A673 (cell line): ENCODE measurements at regions not wholly inside any gene's neighbourhood (a gene's known extent, or its start where the extent isn't known, plus 50 kb on each side); places are given as distances from the start of the nearest gene placed in this dataset.

Experiments used
- BruUV-seq: library from RNA; stranded (reverse); fragments of 400-500 nt; replicated peaks from 2 replicates; lab custom pipeline; 2021; lab: Mats Ljungman, UMichigan
- CTCF ChIA-PET: fragments of 300-600 bp; sonication (Branson Sonifier 250); formaldehyde crosslinking; loops from one replicate; lab custom pipeline; 2022; ENCODE audit warnings: antibody characterized with exemption; lab: Charles Lee
- POLR2A ChIA-PET: fragments of 300-600 bp; sonication (Branson Sonifier 250); formaldehyde crosslinking; loops from one replicate; lab custom pipeline; 2022; ENCODE audit warnings: antibody characterized with exemption; ENCODE audit not compliant: low non-redundant PET; lab: Charles Lee
- DNase-seq: peaks from one replicate; pipeline ENCODE4 v3.0.0-alpha.2; 2015; ENCODE audit warnings: low spot score
- H3K27ac ChIP-seq: fragments of 200-600 bp; sonication (generic); 2 replicates; pipeline ENCODE4 v1.5.1; 2016; ENCODE audit warnings: mixed run types, low read depth, mild to moderate bottlenecking, mixed read lengths, antibody characterized with exemption, low read length; ENCODE audit not compliant: poor library complexity, severe bottlenecking
- H3K27me3 ChIP-seq: fragments of 200-600 bp; sonication (generic); replicated peaks from 2 replicates; pipeline ENCODE4 v1.6.1; 2017; ENCODE audit warnings: mixed run types, low read depth, mild to moderate bottlenecking, mixed read lengths, antibody characterized with exemption, low read length; ENCODE audit not compliant: insufficient read depth, poor library complexity
- H3K36me3 ChIP-seq: fragments of 200-600 bp; sonication (generic); 2 replicates; pipeline ENCODE4 v1.6.1; 2016; ENCODE audit warnings: mixed run types, mild to moderate bottlenecking, mixed read lengths, antibody characterized with exemption, low read length; ENCODE audit not compliant: insufficient read depth, poor library complexity, severe bottlenecking
- H3K4me1 ChIP-seq: fragments of 200-600 bp; sonication (generic); 2 replicates; pipeline ENCODE4 v1.6.1; 2017; ENCODE audit warnings: mixed run types, mild to moderate bottlenecking, mixed read lengths, antibody characterized with exemption, low read length; ENCODE audit not compliant: insufficient read depth, poor library complexity, severe bottlenecking
- H3K4me3 ChIP-seq: fragments of 200-600 bp; sonication (generic); 2 replicates; pipeline ENCODE4 v1.5.1; 2016; ENCODE audit warnings: low read depth, mixed run types, mild to moderate bottlenecking, mixed read lengths, low read length; ENCODE audit not compliant: poor library complexity, severe bottlenecking
- H3K9me3 ChIP-seq: fragments of 200-600 bp; sonication (generic); 2 replicates; pipeline ENCODE4 v1.6.1; 2016; ENCODE audit warnings: mixed run types, low read depth, mild to moderate bottlenecking, mixed read lengths, antibody characterized with exemption, low read length; ENCODE audit not compliant: poor library complexity, severe bottlenecking
- CTCF ChIP-seq: fragments of 300-800, 200-600 bp; sonication (generic); conservative IDR thresholded peaks from 2 replicates; pipeline ENCODE4 v1.5.1; 2017; ENCODE audit warnings: low read depth, mild to moderate bottlenecking, antibody characterized with exemption, low read length, moderate library complexity, mixed read lengths
- EZH2 ChIP-seq: fragments of 200-600 bp; sonication (generic); IDR thresholded peaks from 2 replicates; pipeline ENCODE4 v1.6.1; 2017; ENCODE audit warnings: borderline replicate concordance, low read depth, mild to moderate bottlenecking, mixed read lengths, antibody characterized with exemption, low read length; ENCODE audit not compliant: poor library complexity, severe bottlenecking
- intact Hi-C: fragments of 100-400 bp; cut with micrococcal nuclease; formaldehyde crosslinking; loops from one replicate; pipeline ENCODE4 v1.10.0; 2022; ENCODE audit not compliant: unreplicated experiment

GRCh38 chr14:65312859-65313258 is 99.7 kb upstream of the FUT8 start:
- H3K9me3 ChIP-seq: no peaks in the 10 kb centered on the region
- TF ChIP-seq EZH2: no peak
- no peak for TF ChIP-seq CTCF
- no peak overlapping the region for H3K27ac ChIP-seq
- H3K27me3 ChIP-seq: no peaks in the 10 kb centered on the region
- peak; percentile 14 for DNase-seq
- no peaks in the 10 kb centered on the region for H3K36me3 ChIP-seq
- intact Hi-C loops: no loop called here
- CTCF ChIA-PET: no interaction called here
- no peaks in the 10 kb centered on the region for H3K4me1 ChIP-seq
- no TSS peak for BruUV-seq
- H3K4me3 ChIP-seq: no peak overlapping the region
- POLR2A ChIA-PET: no interaction called here

GRCh38 chr14:65318636-65319506 is 93.7 kb upstream of the FUT8 start:
- no TSS peak for BruUV-seq
- TF ChIP-seq EZH2 (no peak), CTCF (no peak)

GRCh38 chr14:65320661-65321308 is 91.7 kb upstream of the FUT8 start:
- POLR2A ChIA-PET: no interaction called here
- DNase-seq: no peak
- Histone ChIP-seq H3K9me3 (no peaks in the 10 kb centered on the region), H3K27ac (no peak overlapping the region), H3K4me3 (no peak overlapping the region), H3K27me3 (no peaks in the 10 kb centered on the region), H3K36me3 (no peaks in the 10 kb centered on the region), H3K4me1 (no peaks in the 10 kb centered on the region)
- TF ChIP-seq EZH2 (no peak), CTCF (no peak)
- no TSS peak for BruUV-seq
- intact Hi-C loops: no loop called here
- CTCF ChIA-PET: no interaction called here

More at GRCh38 chr14:65318636-65319506, 93.7 kb upstream of the FUT8 start:
- POLR2A ChIA-PET: interaction anchor here (0.7 kb wide), 1 partner anchor 382 kb away, joined by 3 read pairs; no protein-coding TSS in a partner anchor
- no peaks in the 10 kb centered on the region for H3K36me3 ChIP-seq
- no peak for DNase-seq
- H3K4me3 ChIP-seq: no peak overlapping the region
- no peaks in the 10 kb centered on the region for H3K9me3 ChIP-seq
- no peak overlapping the region for H3K27ac ChIP-seq
- intact Hi-C loops: no loop called here
- no peaks in the 10 kb centered on the region for H3K27me3 ChIP-seq
- no peaks in the 10 kb centered on the region for H3K4me1 ChIP-seq
- CTCF ChIA-PET: no interaction called here
